Activated CD4-positive, alpha-beta memory T cell treated with anti-CD3 and anti-CD28 coated beads for 36 hours (primary cell): ENCODE measurements at regions not wholly inside any gene's neighbourhood (a gene's known extent, or its start where the extent isn't known, plus 50 kb on each side); places are given as distances from the start of the nearest gene placed in this dataset.

Source experiments
- CTCF ChIA-PET: fragments of 350-600 bp; sonication (Branson Sonifier 250); formaldehyde crosslinking; loops from one replicate; lab custom pipeline; 2021; ENCODE audit warnings: antibody characterized with exemption, inconsistent platforms; lab: Charles Lee
- POLR2A ChIA-PET: fragments of 350-600 bp; sonication (Branson Sonifier 250); formaldehyde crosslinking; loops from one replicate; lab custom pipeline; 2021; ENCODE audit warnings: antibody characterized with exemption; lab: Charles Lee
- DNase-seq: peaks from one replicate; pipeline ENCODE4 v3.0.0-alpha.2; 2020
- H3K27ac Mint-ChIP-seq: one replicate; pipeline ENCODE4 v1.8.0; 2021; ENCODE audit warnings: mixed read lengths
- H3K27me3 Mint-ChIP-seq: one replicate; pipeline ENCODE4 v1.8.0; 2021; ENCODE audit warnings: mixed read lengths
- H3K36me3 Mint-ChIP-seq: one replicate; pipeline ENCODE4 v1.8.0; 2021; ENCODE audit warnings: mixed read lengths
- H3K4me1 Mint-ChIP-seq: one replicate; pipeline ENCODE4 v1.8.0; 2021; ENCODE audit warnings: low read depth, mixed read lengths
- H3K4me3 Mint-ChIP-seq: one replicate; pipeline ENCODE4 v1.8.0; 2021; ENCODE audit warnings: mild to moderate bottlenecking, mixed read lengths
- H3K9me3 Mint-ChIP-seq: one replicate; pipeline ENCODE4 v1.8.0; 2021; ENCODE audit warnings: mixed read lengths
- intact Hi-C: fragments of 100-400 bp; cut with micrococcal nuclease; formaldehyde crosslinking; loops from one replicate; pipeline ENCODE4 v1.15.1; 2023

DNA sequence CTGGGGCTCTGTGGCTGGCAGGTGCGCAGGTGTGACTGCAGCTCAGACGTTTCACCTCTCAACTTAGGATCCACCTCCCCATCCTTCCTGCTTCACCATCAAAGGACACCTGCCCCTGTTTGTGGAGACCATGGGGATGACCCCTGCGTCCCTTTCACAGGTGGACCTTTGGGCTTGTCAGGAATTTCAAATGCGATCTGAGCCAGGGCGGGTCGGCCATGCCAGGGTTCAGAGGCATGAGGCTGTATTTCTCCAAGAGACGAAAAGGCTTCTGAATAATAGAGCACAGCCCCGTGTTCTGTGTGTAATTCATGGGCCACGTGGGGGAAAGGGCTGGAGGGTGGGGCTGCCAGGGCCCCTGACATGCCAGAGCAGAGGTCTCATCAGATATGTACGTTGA, 668.0 kb downstream of the BRD1 start:
- Mint-ChIP-seq H3K36me3 (no peaks in the 10 kb centered on the region), H3K4me1 (no peaks in the 10 kb centered on the region), H3K27ac (no peak overlapping the region), H3K9me3 (no peaks in the 10 kb centered on the region), H3K27me3 (no peaks in the 10 kb centered on the region), H3K4me3 (no peak overlapping the region)
- POLR2A ChIA-PET = no interaction called here
- CTCF ChIA-PET = no interaction called here
- intact Hi-C loops = no loop called here
- no peak for DNase-seq

- Mint-ChIP-seq H3K9me3 (no peaks in the 10 kb centered on the region), H3K27ac (no peak overlapping the region), H3K27me3 (no peaks in the 10 kb centered on the region), H3K4me3 (no peak overlapping the region), H3K36me3 (no peaks in the 10 kb centered on the region), H3K4me1 (no peaks in the 10 kb centered on the region)
- intact Hi-C loops = no loop called here
- ChIA-PET POLR2A (no interaction called here), CTCF (no interaction called here)
- no peak for DNase-seq
Observed at GRCh38 chr22:49158741-49159564, 668.7 kb downstream of the BRD1 start.

GRCh38 chr22:49157529-49158339, 669.9 kb downstream of the BRD1 start:
- intact Hi-C loops = no loop called here
- ChIA-PET CTCF (no interaction called here), POLR2A (no interaction called here)
- Mint-ChIP-seq H3K27ac (no peak overlapping the region), H3K36me3 (no peaks in the 10 kb centered on the region), H3K27me3 (no peaks in the 10 kb centered on the region), H3K4me1 (no peaks in the 10 kb centered on the region), H3K9me3 (no peaks in the 10 kb centered on the region), H3K4me3 (no peak overlapping the region)
- DNase-seq = no peak

GRCh38 chr22:49156662-49157285, 670.9 kb downstream of the BRD1 start:
- DNase-seq = no peak
- Mint-ChIP-seq H3K4me1 (no peaks in the 10 kb centered on the region), H3K27me3 (no peaks in the 10 kb centered on the region), H3K27ac (no peak overlapping the region), H3K36me3 (no peaks in the 10 kb centered on the region), H3K9me3 (no peaks in the 10 kb centered on the region), H3K4me3 (no peak overlapping the region)
- ChIA-PET CTCF (no interaction called here), POLR2A (no interaction called here)
- intact Hi-C loops = no loop called here

DNA sequence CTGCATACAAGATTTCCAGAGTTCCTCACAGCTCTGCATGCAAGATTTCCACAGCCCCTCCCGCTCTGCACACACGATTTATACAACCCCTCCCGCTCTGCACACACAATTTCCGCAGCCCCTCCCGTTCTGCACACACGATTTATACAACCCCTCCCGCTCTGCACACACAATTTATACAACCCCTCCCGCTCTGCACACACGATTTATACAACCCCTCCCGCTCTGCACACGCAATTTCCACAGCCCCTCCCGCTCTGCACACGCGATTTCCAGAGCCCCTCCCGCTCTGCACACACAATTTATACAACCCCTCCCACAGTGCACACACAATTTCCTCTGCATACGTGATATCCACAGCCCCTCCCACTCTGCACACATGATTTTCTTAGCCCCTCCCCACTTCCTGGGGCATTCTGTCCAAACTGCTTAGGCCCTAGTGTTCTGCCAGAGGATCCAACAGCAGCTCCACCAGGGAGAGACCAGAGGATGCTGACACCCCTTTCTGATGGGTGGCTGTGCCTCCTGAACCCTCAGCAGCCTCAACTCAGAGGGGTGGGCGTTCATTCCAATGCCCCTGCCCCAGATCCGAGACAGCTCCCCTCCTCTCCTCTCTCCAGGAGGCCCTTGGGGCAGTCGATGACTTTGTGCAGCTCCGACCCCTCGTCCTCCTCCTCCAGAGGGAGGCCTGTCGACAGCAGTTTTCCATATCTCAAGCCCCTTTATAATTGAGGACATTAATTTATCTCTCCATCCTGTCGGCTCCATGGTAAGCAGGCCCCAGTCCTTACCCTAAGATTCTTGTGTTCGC, 671.7 kb downstream of the BRD1 start:
- POLR2A ChIA-PET = no interaction called here
- CTCF ChIA-PET = no interaction called here

GRCh38 chr22:49155039-49155769, 672.5 kb downstream of the BRD1 start:
- DNase-seq = no peak
- Mint-ChIP-seq H3K9me3 (no peaks in the 10 kb centered on the region), H3K27ac (no peak overlapping the region), H3K4me1 (no peaks in the 10 kb centered on the region), H3K27me3 (peaks cover 2% of the 10 kb centered on the region), H3K4me3 (no peak overlapping the region), H3K36me3 (no peaks in the 10 kb centered on the region)
- CTCF ChIA-PET = no interaction called here
- POLR2A ChIA-PET = no interaction called here
- intact Hi-C loops = no loop called here

More for the DNA sequence above, 671.7 kb downstream of the BRD1 start:
- no peak overlapping the region for H3K27ac Mint-ChIP-seq
- intact Hi-C loops = no loop called here
- H3K27me3 Mint-ChIP-seq = peaks cover 2% of the 10 kb centered on the region
- no peaks in the 10 kb centered on the region for H3K9me3 Mint-ChIP-seq
- H3K4me3 Mint-ChIP-seq = no peak overlapping the region
- no peaks in the 10 kb centered on the region for H3K36me3 Mint-ChIP-seq
- no peak for DNase-seq
- H3K4me1 Mint-ChIP-seq = no peaks in the 10 kb centered on the region

DNA sequence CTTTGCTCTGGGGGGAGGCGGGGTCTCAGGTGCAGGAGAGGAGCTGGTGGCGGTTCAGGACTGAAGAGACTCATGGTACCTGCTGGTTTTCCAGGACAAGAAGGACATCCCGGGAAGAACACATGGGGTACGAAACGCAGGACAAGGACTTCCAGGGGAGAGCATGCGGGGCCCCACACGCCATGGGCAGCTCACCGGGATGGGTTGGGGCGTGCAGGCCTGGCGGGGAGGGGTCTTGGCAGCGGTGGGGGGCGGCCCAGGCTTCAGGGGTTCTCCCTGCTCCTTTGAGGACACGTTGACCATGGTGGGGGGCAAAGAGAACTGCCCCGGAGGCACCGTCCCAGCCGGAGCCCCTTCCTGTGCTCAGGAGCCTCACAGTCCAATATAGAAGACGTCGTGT, 673.2 kb downstream of the BRD1 start:
- CTCF ChIA-PET = no interaction called here
- POLR2A ChIA-PET = no interaction called here
- no peaks in the 10 kb centered on the region for H3K9me3 Mint-ChIP-seq
- H3K27me3 Mint-ChIP-seq = peaks cover 2% of the 10 kb centered on the region
- H3K36me3 Mint-ChIP-seq = no peaks in the 10 kb centered on the region
- intact Hi-C loops = no loop called here
- no peak overlapping the region for H3K4me3 Mint-ChIP-seq
- no peak overlapping the region for H3K27ac Mint-ChIP-seq
- no peak for DNase-seq
- H3K4me1 Mint-ChIP-seq = no peaks in the 10 kb centered on the region

DNA sequence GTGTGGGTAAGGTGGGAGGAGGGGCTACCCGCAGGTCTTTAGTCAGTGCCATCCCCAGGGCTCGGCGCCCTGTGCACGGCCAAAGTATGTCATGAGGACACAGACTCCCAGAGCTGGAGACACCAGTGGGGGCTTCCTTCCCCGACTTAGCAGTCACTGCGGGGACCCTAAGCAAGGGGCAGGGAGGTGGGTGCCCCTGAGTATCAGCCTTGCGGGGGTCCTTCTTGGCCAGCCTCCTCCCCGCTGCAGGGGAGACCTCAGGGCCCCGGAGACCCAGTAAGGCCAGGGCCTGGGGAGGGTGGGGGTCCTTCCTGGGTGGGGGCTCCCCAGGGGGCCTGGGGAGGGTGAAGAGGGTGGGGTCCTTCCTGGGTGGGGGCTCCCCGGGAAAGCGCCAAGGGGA, 673.8 kb downstream of the BRD1 start:
- H3K27ac Mint-ChIP-seq = no peak overlapping the region
- intact Hi-C loops = no loop called here
- peaks cover 2% of the 10 kb centered on the region for H3K27me3 Mint-ChIP-seq
- no peaks in the 10 kb centered on the region for H3K4me1 Mint-ChIP-seq
- H3K9me3 Mint-ChIP-seq = no peaks in the 10 kb centered on the region
- CTCF ChIA-PET = no interaction called here
- DNase-seq = no peak
- no peaks in the 10 kb centered on the region for H3K36me3 Mint-ChIP-seq
- H3K4me3 Mint-ChIP-seq = no peak overlapping the region
- POLR2A ChIA-PET = no interaction called here

DNA sequence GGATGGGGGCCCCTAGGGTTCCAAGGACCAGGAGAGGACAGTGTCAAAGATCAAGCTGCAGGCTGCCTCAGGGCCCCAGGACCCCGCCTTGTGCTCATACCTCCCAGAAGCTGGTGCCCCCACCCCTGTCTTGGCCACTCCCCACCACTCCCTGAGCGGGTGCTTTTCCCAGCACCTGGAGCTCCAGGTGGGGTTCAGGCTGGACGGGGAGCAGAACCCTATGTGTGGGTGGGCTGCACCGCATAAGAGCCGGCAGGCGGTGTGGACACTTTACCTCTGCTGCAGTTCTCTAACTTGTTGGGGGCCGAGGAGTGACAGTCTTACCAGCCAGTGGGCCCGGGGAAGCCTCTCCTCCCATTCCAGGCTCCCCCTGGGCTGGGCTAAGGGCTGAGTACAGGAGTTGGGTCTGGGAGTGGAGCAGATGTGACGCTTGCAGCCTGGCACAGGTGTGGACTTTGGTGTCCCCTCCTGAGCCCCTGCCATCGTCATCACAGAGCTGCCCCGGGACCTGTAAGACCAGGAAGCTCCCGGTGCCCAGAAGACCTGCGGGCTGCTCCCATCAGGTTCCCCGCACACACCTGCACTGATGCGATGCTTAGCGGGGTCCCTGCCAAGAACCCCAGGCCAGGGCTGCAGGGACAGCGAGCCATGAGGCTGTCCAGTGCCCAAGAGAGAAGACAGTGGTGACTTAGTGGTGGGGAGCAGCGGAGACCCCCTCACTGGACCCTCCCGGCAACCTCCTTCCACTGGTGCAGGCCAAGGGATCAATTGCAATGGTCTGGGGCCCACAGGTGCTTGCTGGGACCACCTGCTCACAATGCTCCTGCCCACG, 674.5 kb downstream of the BRD1 start:
- DNase-seq = no peak
- CTCF ChIA-PET = no interaction called here
- H3K27ac Mint-ChIP-seq = no peak overlapping the region
- H3K4me3 Mint-ChIP-seq = no peak overlapping the region
- H3K27me3 Mint-ChIP-seq = peaks cover 2% of the 10 kb centered on the region
- POLR2A ChIA-PET = no interaction called here
- H3K4me1 Mint-ChIP-seq = no peaks in the 10 kb centered on the region
- intact Hi-C loops = no loop called here
- no peaks in the 10 kb centered on the region for H3K36me3 Mint-ChIP-seq
- H3K9me3 Mint-ChIP-seq = no peaks in the 10 kb centered on the region

DNA sequence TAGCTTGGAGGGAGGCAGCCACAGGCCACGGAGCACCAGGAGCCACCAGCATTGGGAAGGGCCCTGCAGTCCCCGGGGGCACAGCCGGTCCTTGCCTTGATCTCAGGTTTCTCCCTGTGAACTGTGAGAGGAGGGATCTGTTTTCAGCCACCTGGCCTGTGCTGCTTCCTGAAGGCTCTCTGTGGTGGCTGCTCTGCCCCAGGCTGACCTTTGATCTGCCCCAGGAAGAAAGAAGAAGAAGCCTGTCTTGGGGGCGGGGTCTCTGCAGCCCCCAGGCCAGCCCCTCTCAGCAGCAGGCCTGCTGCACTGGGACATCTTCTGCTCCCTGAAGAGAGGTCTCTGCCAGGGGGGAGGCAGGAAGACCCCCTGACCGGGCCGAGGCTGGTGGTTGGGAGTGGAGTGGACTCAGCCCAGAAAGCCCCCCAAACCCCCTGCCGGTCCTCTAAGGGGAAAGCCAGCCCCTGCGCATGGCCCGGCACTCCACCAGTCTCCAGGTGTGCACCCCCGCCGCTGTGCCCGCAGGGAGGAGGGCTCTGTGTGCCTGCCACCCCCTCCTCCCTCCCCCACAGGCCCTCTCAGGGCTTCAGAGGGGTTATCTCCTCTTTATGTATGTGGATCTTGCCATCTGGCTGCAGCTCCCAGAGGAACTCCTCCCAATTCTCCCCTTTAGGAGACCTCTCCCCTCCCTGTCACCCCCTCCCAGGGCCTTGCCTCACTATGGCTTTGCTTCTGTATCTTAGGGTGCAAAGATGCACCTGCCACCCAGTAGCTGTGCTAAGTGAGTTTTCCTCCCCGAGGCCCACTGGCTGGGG, 675.3 kb downstream of the BRD1 start:
- Mint-ChIP-seq H3K36me3 (no peaks in the 10 kb centered on the region), H3K4me3 (no peak overlapping the region), H3K4me1 (no peaks in the 10 kb centered on the region), H3K27me3 (peaks cover 5% of the 10 kb centered on the region), H3K9me3 (no peaks in the 10 kb centered on the region), H3K27ac (no peak overlapping the region)
- ChIA-PET POLR2A (no interaction called here), CTCF (no interaction called here)
- DNase-seq = no peak
- intact Hi-C loops = no loop called here
